Epithelial cell of esophagus (primary cell): ENCODE measurements at regions not wholly inside any gene's neighbourhood (a gene's known extent, or its start where the extent isn't known, plus 50 kb on each side); places are given as distances from the start of the nearest gene placed in this dataset.
A peak's percentile ranks its signal among the peaks of the same experiment; 100 is the strongest.

ENCODE experiments used
- DNase-seq: peaks from one replicate; pipeline ENCODE4 v3.0.0; 2010; ENCODE audit warnings: low read depth
- H3K4me3 ChIP-seq: 2 replicates; pipeline ENCODE4 v1.5.1; 2011; ENCODE audit warnings: mild to moderate bottlenecking, low read length, control low read depth
- TF ChIP-seq, protein P1 (sequence below): IDR thresholded peaks from 2 replicates; pipeline ENCODE4 v1.5.1; 2011; ENCODE audit warnings: low read depth, mild to moderate bottlenecking, low read length, control low read depth, inconsistent platforms; ENCODE audit not compliant: insufficient read depth; ENCODE audit errors: missing control alignments

DNA sequence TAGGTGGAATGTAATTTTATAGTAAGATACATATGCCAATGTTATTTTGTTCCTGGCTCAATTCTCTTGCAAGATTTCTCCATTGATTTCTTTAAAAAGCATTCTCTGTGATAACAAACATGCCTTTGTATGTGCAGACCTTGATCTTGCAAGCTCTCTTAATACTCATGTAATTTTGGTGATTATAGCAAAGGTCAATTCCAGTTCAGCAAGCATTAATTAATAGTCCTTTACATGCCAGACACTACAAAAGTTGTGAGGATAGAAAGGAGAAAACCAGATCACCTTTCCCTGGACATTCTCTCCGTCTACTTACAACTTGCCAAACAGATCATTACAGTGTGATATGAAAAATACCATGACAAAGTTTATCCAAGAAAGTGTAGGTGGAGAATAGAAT lies 173.7 kb upstream of the DOK6 start:
- H3K4me3 ChIP-seq = no peak overlapping the region
- TF ChIP-seq, protein P1, sequence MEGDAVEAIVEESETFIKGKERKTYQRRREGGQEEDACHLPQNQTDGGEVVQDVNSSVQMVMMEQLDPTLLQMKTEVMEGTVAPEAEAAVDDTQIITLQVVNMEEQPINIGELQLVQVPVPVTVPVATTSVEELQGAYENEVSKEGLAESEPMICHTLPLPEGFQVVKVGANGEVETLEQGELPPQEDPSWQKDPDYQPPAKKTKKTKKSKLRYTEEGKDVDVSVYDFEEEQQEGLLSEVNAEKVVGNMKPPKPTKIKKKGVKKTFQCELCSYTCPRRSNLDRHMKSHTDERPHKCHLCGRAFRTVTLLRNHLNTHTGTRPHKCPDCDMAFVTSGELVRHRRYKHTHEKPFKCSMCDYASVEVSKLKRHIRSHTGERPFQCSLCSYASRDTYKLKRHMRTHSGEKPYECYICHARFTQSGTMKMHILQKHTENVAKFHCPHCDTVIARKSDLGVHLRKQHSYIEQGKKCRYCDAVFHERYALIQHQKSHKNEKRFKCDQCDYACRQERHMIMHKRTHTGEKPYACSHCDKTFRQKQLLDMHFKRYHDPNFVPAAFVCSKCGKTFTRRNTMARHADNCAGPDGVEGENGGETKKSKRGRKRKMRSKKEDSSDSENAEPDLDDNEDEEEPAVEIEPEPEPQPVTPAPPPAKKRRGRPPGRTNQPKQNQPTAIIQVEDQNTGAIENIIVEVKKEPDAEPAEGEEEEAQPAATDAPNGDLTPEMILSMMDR = no peak
- DNase-seq = no peak

DNA sequence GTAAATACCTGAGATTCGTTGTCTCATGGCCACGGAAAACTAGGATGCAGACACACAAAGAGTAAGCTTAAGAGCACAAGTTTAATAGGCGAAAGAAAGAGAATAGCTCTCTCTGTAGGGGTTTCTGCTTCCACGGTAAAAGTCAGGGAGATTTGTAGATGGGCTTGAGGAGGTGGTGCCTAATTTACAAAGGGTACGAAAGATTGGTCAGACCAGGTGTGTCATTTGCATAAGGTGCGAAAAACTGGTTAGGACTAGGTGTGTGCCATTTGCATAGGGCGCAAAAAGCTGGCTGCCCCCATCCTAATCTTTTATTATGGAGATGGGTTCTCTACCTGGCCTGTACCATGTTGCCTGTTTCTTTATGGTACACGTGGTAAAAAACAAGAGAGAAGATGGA lies 170.5 kb upstream of the DOK6 start:
- TF ChIP-seq, protein P1 = no peak
- no peak for DNase-seq
- no peak overlapping the region for H3K4me3 ChIP-seq

DNA sequence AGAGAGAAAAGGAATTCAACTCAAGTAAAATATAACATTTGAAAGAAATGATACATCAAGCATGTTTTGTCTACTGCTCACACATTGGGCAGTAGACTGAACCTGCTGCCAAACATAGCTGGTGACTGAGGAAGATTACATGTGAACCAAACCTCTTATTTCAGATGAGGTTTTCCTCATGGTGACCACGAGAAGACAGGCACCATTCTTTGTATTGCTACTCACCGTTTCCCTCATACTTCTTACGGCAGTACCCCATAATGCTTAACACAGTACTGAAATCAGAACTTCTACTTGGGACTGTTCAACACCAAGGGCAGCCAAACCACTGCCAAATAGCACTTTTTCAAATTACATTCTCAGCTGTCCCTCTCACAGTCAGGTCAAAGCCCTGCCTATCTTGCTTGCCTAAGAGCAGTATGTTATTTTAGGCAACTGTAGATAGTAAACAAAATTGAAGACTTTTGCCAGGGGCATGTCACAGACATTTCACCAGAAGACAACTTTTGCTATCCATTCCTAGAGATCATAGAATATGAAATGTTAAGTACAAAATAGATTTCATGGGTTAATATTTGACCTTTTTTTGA lies 167.1 kb upstream of the DOK6 start:
- TF ChIP-seq, protein P1 = no peak
- DNase-seq = no peak
- H3K4me3 ChIP-seq = no peak overlapping the region

DNA sequence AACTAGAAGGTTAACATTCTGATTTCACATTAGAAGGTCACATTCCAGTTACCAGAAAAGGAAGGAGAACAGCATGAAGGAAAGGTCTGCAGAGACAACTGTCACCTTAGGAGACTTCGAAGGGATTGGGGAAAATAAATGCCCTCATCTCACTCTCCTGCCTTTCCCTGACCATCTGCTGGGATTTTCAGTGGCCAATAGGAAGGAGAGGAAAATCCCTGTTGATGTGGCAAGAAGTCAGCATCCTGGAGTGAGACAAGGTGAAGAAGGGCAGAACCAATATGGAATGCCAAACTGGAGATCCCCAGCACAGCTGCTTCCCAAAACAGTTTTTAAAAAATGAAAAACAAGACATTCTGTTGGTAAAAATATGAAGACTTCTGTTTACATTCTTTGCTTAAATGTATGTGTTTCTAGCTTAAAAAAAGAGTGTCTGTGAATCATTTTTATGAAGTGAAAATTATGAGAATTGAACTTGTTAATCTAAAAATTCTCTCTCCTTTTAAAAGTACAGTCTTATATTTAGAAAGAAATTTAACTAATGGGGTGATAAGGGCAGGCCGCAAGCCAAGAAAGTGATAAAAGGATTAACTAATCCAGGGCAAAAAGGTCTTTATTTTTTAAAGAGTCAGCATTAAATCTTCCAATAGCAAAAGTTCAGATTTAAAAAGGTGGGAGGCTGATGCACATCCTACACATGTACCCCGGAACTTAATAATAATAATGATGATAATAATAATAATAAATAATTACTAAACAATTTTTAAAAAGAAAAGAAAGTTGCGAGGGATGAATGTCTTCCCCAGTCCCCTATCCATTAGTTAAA lies 160.6 kb upstream of the DOK6 start:
- TF ChIP-seq, protein P1 = no peak
- no peak overlapping the region for H3K4me3 ChIP-seq
- no peak for DNase-seq

DNA sequence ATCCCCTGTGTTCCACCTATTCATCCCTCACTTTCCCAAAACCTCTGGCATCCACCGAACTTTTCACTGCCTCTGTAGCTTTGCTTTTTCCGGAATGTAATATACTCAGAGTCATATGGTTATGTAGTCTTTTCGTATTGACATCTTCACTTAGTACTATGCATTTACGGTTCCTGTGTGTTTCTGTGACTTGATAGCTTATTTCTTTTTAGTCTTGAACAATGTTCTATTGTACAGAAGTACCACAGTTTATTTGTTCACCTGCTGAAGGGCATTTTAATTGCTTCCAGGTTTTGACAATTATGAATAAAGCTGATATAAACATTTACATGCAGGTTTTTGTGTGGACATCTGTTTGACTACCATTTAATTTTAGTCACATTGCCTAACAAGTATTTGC lies 154.7 kb upstream of the DOK6 start:
- DNase-seq = no peak
- H3K4me3 ChIP-seq = no peak overlapping the region
- TF ChIP-seq, protein P1 = no peak

DNA sequence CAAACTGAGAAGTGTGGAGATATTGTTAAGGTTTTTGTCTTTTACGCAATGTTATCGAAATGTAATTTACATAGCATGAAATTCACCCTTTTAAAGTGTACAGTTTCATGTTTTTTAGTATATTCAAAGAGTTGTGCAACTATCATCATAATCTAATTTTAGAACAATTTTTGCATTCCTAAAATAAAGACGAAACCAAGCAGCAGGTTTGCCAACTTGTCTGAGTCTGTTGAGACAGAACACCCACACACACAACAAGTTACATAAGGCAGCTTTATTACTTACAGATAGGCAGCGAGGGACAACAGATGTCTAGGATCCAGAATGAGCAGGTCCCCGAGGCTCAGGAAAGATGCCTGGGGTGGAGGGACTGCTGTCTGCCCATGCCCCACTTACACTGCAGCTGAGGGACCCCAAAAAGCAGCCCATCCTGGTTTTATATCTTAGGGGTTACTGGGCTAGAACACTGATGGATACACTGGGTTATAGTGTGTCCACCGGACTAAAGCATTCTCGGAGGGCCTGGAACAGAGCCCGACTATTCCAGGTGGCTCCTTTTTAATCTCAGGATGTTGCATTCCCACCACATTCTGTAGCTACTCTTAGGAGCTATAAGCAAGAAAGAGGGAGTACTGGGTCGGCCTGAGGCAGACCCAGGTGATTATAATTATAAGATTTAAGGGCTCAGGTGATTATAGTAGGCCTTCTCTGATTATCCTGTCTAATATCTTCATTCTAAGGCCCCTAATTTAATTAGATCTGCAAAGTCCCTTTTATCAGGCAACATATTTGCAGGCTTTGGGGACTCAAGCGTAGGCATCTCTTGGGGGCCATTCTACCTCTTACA lies 150.2 kb upstream of the DOK6 start:
- no peak overlapping the region for H3K4me3 ChIP-seq
- DNase-seq = peak; percentile 58
- TF ChIP-seq, protein P1 = no peak
